EH (cell line): ENCODE measurements at regions not wholly inside any gene's neighbourhood (a gene's known extent, or its start where the extent isn't known, plus 50 kb on each side); places are given as distances from the start of the nearest gene placed in this dataset.

Experiments
- DNase-seq: peaks from one replicate; pipeline ENCODE4 v3.0.0-alpha.2; 2015; ENCODE audit warnings: low read depth

DNA sequence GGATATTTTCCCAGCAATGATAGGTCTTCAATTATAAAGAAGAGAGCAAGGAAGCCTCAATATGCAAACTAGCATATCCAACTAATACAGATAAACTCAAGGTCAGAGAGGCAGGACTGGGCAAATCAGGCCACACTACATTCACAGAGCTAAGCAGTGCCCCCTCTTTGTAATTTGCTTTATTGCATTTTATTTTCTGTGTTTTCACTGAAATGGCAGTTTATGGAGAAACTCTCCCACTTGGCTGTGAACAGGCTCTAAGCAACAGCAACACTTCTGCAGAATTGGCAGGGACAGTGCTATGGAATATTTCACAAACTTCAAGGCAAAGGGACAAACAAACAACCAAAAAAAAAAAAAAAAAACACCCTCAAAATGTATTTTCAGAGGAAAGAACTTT, 93.4 kb upstream of the SOD1 start:
- DNase-seq = no peak

DNA sequence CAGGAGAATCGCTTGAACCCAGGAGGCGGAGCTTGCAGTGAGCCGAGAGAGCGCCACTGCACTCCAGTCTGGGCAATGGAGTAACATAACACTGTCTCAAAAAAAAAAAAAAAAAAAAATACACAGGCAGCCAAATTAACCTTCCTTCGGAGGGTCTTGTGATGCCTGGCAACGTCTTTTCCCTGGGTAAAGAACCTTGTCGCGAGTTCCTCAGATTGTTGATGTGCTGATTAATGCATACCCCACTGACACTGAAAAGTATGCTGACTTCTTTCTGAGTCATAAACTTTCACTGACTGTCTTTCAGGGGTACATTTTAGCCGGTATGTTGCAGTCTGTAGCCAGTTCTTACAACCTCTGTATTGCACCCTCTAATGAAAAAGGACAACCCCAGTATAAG, 95.1 kb upstream of the SOD1 start:
- DNase-seq = no peak

DNA sequence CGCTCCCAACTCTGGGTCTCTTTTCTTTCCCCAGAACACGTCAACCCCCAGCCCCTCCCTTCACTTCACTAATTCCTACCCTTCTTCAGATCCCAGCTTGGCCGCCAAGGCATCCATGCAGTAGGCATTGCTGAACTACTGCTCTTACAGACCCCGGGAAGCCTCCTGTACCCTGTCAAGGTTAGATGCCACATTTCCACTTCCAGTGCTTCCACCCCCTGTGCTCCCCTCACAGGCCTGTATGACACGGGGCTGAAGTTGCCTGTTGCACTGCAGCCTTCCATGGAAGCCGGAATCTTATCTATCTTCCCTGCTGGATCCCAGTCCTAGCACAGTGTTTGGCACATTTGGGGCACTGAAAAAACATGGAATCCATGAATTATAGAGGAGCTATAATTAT, 99.0 kb upstream of the SOD1 start:
- no peak for DNase-seq

DNA sequence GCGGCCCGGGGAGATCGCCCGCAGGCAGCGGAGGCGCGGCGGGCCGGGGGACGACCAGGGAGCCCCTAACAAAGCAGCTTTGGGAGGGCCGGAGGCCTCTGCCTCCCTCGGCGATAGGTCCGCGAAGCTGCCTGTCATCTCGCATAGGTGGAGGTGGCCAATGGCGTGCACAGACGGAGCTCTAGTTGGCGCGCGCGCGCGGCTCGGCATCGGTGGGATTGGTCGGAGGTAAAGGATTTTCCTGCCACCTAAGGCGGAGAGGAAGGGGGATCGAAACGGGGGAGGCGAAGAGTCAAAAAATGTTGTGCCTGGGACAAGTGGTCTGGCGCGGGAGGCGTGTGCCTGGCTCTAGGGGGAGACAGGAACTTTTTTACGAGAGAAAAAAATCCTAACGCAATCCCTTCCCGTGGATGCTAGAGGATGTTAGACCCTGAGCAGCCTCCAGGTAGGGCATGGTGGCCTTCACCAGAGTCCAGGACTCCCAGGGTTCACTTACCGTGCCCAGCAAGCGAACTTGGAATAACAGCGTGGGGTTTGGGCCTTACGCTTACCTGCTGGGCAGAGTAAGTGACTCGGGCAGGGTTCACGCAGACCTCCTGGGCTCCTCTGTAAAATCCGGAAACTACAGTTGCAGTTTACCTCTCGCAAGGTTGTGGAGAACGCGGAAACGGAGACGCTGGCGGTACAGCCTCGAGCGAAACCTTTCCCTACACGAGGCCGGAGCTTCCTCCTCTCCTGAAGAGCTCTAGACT, 99.9 kb upstream of the SOD1 start:
- DNase-seq = peak; percentile 47

DNA sequence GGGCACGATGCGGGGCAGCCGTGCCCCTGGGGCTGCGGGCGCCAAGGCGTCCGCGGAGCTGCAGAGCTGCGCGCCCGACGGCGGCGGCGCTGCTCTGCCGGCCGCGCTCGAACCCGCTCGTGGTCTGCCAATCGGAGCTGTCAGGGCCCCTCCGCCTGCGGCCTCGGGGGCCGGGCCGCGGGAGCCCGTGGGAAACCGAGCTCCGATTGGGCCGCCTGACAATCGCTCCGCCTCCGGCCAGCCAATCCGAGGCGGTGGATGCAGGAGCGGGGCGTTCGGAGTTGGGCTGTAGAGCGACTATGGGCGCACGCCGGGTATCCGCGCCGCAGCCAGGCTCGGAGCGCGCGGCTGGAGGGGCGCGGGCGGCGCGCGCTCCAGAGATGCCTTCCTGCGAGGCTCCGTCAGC, 100.5 kb upstream of the SOD1 start:
- DNase-seq = peak; percentile 48

DNA sequence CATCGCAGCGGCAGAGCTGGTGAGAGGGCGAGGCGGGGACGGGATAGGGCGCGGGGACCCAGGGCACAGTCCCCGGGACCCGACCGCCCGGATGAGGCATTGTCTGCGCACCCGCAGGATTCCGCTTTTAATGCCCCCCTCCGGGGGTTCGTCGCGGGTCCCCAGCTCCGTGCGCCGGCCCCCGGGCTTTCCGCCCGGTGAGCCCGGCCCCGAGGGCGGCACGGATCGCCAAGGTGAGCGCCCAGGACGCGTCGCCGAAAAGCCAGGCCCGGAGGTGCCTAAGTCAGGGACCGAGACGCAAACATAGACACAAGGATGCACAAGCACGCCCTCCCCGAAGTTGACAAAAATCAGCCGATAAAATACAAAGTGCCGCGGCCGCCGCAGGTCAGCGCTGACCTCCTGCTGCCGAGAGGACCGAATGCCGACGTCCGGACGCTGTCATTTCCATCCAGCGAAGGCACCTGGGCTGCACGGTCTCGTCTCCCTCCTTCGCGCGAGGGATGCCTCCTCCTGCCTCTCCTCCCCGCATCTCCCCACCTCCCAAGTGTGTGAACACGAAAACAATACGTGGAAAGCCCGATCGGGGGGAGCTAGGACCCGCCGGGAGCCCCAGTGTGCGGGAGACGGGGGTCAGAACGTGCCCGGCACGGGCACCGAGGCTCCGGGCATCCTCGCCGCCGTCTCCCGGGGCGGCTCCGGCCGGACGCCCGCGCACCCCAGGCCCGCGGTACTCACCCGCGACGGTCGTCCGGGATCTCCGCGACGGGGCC, 101.1 kb upstream of the SOD1 start:
- no peak for DNase-seq

DNA sequence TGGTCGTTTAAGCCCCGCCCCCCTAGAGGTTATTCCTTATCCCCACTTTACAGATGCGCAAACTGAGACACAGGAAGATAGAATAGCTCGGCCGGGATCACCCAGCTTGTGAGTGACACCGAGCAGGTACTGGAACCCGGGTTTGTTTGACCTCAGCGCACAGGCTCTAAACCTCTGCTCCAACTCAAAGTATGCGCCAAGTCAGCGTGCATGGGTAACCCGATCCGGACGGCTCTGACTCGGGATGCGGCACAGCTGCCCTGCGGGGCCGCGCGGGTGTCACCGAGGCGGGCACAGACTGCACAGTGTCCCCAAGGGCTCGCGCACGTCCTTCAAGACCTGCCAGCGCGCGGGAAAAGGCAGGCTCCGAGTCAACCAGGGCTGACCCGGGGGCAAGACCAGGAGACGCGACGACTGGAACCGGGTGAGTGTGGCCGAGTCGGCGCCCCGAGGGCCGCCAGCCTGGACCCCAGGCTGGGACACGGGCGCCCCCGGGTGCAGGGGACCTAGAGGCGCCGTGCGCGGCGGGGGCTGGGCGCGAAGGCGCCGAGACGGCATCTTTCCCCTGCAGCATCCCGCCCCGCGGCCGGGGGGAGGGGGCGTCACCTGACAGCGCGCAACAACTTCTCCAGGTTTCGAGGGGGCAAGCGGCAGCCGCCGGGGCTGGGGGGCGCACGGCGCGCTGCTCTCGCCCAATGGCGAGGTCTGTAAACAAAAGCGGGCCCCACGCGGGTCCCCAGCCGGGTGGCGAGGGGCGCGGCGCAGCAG, 101.9 kb upstream of the SOD1 start:
- no peak for DNase-seq

DNA sequence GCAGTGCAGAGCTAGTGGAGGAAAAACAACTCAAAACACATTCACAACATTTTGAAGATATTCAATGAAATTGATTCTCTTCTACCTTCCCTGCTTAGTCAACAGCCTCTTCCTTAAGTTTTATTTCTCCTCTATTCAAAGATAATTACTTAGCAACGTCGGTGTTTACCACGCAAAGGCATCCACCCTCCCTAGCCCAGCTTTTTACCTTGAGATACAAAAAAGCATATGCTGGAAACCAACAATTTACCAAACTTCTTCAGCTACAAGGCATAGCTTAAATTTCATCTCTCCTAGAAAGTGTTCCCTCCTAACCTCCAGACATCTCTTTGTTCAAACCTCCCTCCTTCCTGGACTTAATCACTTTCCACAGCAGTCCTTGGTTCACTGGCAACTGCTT, 102.8 kb upstream of the SOD1 start:
- no peak for DNase-seq

DNA sequence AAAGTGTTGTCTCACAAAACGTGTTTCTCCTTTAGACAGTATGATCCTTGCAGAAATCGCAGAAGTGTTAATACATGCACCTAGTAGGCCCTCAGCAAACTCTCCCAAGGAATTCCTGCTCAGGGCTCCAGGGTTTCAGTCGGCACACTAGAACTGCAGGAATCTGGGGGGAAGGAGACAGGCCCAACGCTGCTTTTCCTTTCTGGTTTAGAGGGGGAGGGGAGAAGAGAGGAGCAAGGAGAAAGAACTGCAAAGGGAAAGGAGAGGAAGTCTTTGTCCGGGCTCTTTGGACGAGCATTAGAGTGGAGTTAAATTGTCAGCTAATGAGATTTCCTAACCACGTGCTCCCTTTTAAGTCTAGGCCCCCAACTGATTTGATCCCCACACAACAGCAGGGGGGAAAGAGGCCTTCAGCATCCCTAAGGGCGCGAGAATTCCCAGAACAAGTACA, 103.7 kb upstream of the SOD1 start:
- DNase-seq = no peak

DNA sequence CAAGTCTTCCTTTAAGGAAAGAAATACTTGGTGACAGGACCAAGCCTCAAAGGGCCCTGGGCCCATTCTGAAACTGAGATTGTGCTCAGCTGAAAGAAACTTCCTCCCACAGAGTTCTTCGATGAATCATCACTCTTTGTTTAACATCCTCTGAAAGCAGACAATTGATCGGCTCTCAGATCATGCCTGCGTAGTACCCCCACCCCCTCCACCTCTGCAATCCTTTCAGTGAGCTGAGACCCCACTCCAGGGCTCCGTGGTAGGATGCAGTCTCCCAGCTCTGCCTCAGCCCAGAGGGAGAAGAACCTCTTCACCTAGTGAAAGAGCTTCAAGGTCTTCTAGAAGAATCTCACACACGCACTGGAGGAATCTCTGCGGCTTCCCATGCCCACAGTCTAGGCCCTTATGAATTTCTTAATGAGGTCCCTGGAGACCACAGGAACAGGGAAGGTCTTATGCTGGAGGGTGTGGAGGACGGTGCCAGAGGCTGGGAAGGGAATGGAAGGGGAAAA, 104.9 kb upstream of the SOD1 start:
- DNase-seq = no peak

DNA sequence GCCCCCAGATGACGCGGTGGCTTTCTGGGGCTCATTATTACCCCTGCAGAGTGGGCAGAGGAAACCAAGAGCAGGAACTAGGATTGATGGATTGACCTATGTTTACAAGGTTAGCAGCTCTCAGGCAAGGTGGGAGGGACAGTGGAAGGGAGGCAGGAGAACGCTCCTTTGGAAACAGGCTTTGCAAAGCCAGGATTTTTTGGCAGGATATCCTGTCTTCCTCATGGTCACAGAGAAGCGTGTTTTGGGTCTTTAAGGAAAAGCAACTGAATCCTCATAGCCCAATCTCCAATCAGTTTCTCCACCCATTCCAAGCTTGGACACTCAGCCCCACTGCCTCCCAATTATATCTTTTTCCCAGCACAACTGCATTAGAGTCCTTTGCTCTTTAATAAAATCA, 105.6 kb upstream of the SOD1 start:
- DNase-seq = no peak

DNA sequence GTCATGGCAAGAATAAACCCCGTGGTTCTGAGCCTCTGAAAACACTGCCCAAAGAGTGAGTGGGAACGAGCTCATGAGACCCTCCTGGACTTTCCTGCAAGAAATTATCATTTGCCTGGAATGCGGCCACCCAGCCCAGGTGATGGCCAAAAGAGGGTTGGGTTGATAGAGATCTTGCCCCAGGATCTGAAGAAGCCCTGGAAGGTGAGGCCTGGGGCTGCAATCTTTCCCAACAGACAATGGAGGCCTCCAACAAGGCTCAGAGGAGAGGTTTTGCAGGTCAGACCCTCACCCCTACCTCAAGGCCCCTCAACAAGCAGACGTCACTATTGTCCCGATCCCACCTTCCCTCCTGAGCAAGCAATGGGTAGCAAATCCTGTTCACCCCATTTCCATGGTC, 106.0 kb upstream of the SOD1 start:
- no peak for DNase-seq

DNA sequence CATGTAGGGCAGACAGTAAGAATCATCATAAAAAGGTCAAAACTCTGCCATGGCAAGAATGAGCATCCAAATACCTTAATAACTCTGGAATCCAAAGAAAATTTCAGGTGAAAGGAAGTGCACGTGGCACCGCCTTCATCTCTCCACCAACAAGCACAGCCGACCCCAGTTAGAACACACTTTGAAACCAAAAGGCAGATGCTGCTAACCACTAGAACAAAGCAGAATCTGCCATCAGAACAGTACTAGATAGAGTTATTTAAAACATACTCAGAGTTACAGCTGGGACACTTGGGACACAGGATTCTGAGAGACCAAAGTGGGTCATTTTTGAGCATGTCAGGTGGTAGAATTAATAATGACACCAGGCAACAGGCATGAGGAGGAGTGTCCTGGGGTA, 106.7 kb upstream of the SOD1 start:
- DNase-seq = no peak

DNA sequence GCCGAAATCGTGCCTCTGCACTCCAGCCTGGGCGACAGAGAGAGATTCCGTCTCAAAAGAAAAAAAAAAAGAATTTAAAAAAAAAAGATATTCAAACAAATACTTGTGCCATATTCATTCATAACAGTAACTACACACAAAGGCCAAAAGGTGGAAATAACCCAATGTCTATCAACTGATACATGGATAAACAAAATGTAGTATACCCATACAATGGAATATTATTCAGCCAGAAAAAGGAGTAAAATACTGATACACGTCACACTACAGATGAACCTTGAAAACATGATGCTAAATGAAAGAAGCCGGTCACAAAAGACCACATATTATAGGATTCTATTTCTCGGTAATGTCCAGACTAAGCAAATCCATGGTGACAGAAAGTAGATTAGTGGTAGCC, 109.4 kb upstream of the SOD1 start:
- DNase-seq = no peak

DNA sequence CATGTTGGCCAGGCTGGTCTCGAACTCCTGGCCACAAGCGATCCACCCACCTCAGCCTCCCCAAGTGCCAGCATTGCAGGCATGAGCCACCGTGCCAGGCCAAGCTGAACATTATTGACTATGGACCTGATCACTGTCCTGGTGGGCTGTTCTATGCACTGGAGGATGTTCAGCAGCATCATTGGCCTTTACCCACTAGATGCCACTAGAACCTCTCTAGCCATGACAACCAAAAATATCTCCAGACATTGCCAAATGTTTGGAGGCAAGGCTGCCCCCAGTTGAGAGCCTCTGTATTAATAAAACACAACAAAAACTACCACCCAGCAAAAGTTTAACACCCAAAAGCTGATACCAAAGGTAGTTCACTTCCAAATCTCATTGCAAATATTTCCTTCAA, 110.8 kb upstream of the SOD1 start:
- no peak for DNase-seq

DNA sequence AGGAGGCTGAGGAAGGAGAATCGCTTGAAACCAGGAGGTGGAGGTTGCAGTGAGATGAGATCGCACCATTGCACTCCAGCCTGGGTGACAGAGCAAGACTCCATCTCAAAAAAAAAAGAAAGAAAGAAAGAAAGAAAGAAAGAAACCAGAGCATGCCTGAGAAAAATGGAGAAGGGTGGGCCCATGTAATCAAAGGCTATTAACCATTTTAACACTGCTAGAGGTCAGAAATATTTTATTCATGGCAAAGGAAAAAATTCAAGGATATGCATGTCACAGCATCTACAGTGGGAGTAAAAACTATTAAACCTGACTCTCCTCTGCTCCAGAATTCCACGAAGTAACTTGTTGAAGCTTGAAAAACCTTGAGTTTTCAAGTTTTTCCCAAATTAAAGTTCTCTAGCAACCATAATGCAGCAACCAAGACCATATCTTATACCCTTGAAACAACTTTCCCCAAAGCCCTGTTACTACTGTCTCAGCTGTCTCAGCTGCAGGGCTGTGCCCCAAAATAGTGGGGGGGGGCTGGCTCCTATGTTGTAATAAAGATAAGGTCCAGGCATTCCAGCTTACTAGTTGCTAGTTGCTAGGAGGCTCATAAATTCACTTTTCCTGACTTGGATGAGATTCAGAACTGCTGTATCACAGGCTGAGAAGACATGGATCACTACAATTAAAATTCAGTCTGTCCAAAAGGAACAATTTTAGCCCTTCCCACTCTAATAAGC, 112.9 kb upstream of the SOD1 start:
- DNase-seq = no peak

DNA sequence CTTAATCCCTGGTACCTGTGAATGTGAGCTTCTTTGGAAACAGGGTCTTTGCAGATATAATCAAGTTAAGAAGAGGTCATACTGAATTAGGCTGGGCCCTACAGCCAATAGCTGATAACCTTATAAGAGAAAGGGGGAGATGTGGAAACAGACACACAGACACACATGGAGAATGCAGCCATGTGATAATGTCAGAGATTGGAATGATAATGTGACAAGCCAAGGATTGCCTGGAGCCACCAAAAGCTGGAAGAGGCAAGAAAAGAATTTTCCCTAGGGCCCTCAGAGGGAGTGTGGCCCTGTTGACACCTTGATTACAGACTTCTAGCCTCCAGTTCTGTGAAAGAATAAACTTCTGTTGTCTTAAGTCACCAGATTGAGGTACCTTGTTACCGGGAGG, 114.5 kb upstream of the SOD1 start:
- DNase-seq = no peak

DNA sequence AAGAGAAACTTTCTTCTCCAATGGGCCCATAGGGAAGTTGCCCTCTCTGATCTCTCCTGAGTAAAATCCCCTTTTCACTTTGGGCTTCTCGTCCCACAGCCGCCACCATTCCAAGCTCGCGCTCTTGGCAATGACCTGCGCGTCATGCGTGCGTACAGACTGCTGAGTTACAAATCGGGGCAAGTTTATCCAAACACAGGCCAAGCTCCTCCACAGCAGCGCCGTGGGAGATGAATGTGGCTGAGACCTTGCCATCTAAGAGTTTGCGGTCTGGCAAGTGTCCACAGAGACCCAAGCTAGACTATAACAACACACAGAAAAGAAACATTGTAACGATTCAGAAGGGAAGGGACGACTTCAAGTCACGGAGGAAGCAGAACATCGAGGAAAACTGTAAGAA, 116.3 kb upstream of the SOD1 start:
- DNase-seq = no peak

DNA sequence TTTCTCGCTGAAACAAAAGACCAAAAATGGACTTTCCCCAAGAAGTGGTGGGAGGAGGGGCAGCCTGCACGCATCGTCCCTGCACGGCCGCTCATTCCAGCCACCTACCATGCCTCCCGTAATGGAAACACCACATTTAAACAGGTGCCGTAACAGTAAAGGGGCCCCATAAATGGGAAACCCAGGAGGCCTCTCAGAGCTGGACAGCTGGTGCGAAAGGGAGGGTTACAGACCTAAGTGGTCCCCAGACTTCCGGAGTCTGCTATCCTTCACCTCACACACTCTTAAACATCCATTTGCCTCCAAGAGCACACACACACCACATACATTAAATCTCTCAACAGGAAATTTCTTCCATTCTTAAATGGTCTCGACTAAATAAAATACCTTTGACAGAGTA, 120.7 kb upstream of the SOD1 start:
- no peak for DNase-seq

DNA sequence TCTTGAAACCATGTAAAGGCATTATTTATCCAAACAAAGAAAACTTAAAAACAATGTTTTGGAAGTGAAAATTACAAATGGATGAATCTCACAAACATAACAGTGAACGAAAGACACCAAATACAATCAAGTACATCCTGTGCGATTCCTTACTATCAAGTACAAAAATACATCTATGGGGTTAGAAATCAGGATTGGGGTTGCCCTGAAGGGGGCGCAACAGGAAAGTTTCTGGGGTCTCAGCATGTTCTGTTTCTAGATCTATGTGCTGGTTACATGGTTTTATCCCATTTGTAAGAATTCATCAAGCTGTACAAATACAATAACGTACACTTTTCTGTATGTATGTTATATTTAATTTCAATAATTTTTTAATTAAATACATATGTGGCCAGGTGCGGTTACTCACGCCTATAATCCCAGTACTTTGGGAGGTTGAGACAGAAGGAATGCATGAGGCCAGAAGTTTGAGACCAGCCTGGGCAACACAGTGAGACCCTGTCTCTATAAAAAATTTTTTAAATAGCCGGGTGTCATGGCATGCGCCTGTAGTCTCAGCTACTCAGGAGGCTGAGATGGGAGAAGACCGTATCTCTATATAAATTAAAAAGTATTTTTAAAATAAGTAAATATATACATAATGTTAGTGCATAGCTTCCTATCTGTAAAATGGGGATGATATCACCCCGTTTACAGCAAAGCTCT, 121.5 kb upstream of the SOD1 start:
- DNase-seq = no peak

DNA sequence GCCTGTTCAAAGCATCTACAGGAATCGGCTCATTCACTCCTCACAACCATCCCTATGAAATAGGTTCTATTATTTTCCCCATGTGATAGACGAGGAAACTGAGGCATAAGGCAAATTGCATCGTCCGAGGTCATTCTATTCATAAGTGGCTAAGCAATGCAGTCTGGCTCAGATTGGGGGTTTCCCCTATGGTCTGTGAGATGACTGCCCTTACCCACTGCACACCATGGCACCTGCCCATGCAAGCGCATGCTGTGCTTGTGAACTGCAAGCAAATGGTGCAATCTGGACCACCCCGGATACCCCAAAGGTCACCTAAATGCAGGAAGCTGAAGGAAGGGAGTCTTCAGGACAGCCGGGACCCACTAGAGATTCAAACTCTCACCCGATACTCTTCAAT, 123.4 kb upstream of the SOD1 start:
- no peak for DNase-seq
